Endothelial cell of umbilical vein (primary cell): ENCODE measurements at regions not wholly inside any gene's neighbourhood (a gene's known extent, or its start where the extent isn't known, plus 50 kb on each side); places are given as distances from the start of the nearest gene placed in this dataset.

Source experiments
- BruUV-seq: library from RNA; stranded (reverse); fragments of 400-500 nt; replicated peaks from 2 replicates; lab custom pipeline; 2021; lab: Mats Ljungman, UMichigan
- CTCF ChIA-PET: fragments of 300-600, 350-600 bp; sonication (Branson Sonifier 250); formaldehyde crosslinking; loops from one replicate; lab custom pipeline; 2021; ENCODE audit warnings: antibody characterized with exemption, inconsistent platforms; lab: Charles Lee
- POLR2A ChIA-PET: fragments of 300-600, 350-600 bp; sonication (Branson Sonifier 250); formaldehyde crosslinking; loops from one replicate; lab custom pipeline; 2021; ENCODE audit warnings: antibody characterized with exemption, inconsistent platforms; lab: Charles Lee
- DNase-seq: peaks from one replicate; pipeline ENCODE4 v3.0.0-alpha.2; 2011; ENCODE audit warnings: low read depth, low spot score
- FAIRE-seq: peaks from 2 replicates; lab custom pipeline; 2011; peaks lifted over from hg19 to GRCh38; lab: Jason Lieb, UNC
- H2AFZ ChIP-seq: 2 replicates; pipeline ENCODE4 v1.6.0; 2012; ENCODE audit warnings: low read depth, low read length, control low read depth, inconsistent platforms
- H3K27ac ChIP-seq: 2 replicates; pipeline ENCODE4 v1.5.1; 2011; ENCODE audit warnings: low read depth, mild to moderate bottlenecking, control low read depth, low read length, moderate library complexity; ENCODE audit not compliant: insufficient read depth
- H3K27me3 ChIP-seq, 2 experiments: 2 replicates each; pipeline versions ENCODE4 v1.6.0 to v1.6.1; 2011; ENCODE audit warnings: low read length in 2 of 2, mixed read lengths in 1 of 2; ENCODE audit not compliant: control insufficient read depth in 2 of 2, insufficient read depth in 2 of 2
- H3K36me3 ChIP-seq, 2 experiments: 2 replicates in 1 of 2; 3 replicates in 1 of 2; pipeline ENCODE4 v1.5.1; 2011; ENCODE audit warnings: low read length in 2 of 2, mild to moderate bottlenecking in 1 of 2, moderate library complexity in 1 of 2; ENCODE audit not compliant: control insufficient read depth in 2 of 2, insufficient read depth in 2 of 2; ENCODE audit errors: extremely low read depth in 1 of 2
- H3K4me1 ChIP-seq: 3 replicates; pipeline ENCODE4 v1.5.1; 2011; ENCODE audit warnings: mild to moderate bottlenecking, low read length; ENCODE audit not compliant: control insufficient read depth, insufficient read depth; ENCODE audit errors: extremely low read depth
- H3K4me2 ChIP-seq: 2 replicates; pipeline ENCODE4 v1.6.1; 2011; ENCODE audit warnings: low read length, control low read depth, mixed read lengths; ENCODE audit not compliant: insufficient read depth
- H3K4me3 ChIP-seq, 3 experiments: fragments of 200-600 bp in 1 of 3; sonication (generic), shearing (Covaris generic) in 1 of 3; replicated peaks in 1 of 3; 2 replicates each; pipeline ENCODE4 v1.5.1; 2011 to 2016; ENCODE audit warnings: control low read depth in 3 of 3, low read length in 3 of 3, mild to moderate bottlenecking in 2 of 3, inconsistent platforms in 1 of 3, low read depth in 1 of 3, moderate library complexity in 1 of 3; ENCODE audit not compliant: insufficient read depth in 1 of 3
- H3K79me2 ChIP-seq: 2 replicates; pipeline ENCODE4 v1.6.0; 2012; ENCODE audit warnings: low read length, inconsistent platforms; ENCODE audit not compliant: control insufficient read depth, insufficient read depth
- H3K9ac ChIP-seq: replicated peaks from 2 replicates; pipeline ENCODE3; 2011; ENCODE audit warnings: low read length, control low read depth; ENCODE audit not compliant: insufficient read depth; ENCODE audit errors: extremely low read depth
- H3K9me1 ChIP-seq: replicated peaks from 3 replicates; pipeline ENCODE4 v1.6.0; 2011; ENCODE audit warnings: mild to moderate bottlenecking, low read length; ENCODE audit not compliant: control insufficient read depth, insufficient read depth; ENCODE audit errors: extremely low read depth
- H3K9me3 ChIP-seq: replicated peaks from 2 replicates; pipeline ENCODE4 v1.5.1; 2012; ENCODE audit warnings: low read length, inconsistent platforms; ENCODE audit not compliant: control insufficient read depth, insufficient read depth
- H4K20me1 ChIP-seq: replicated peaks from 2 replicates; pipeline ENCODE3; 2011; ENCODE audit warnings: mild to moderate bottlenecking, low read length; ENCODE audit not compliant: control insufficient read depth, insufficient read depth; ENCODE audit errors: extremely low read depth
- CTCF ChIP-seq, 2 donors: IDR thresholded peaks; 1 replicate in 1 of 2; 2 replicates in 1 of 2; pipeline ENCODE4 v1.5.1; 2011; ENCODE audit warnings: low read length in 2 of 2, mild to moderate bottlenecking in 2 of 2, moderate library complexity in 2 of 2, control low read depth in 1 of 2, inconsistent platforms in 1 of 2, low read depth in 1 of 2; ENCODE audit not compliant: insufficient read depth in 1 of 2; ENCODE audit errors: extremely low read depth in 1 of 2
- EZH2 ChIP-seq: IDR thresholded peaks from 2 replicates; pipeline ENCODE4 v1.6.1; 2012; ENCODE audit warnings: borderline replicate concordance, low read depth, mild to moderate bottlenecking, moderate library complexity, low read length, inconsistent platforms; ENCODE audit not compliant: severe bottlenecking
- FOS ChIP-seq: IDR thresholded peaks from 2 replicates; pipeline ENCODE4 v1.6.1; 2011; ENCODE audit warnings: mild to moderate bottlenecking, low read length, moderate library complexity, borderline replicate concordance; ENCODE audit not compliant: insufficient read depth
- GATA2 ChIP-seq: IDR thresholded peaks from 2 replicates; pipeline ENCODE4 v1.7.0; 2011; ENCODE audit warnings: low read depth, mild to moderate bottlenecking, moderate library complexity, mixed read lengths, low read length; ENCODE audit not compliant: insufficient read length, insufficient read depth
- JUN ChIP-seq: IDR thresholded peaks from 2 replicates; pipeline ENCODE4 v1.6.1; 2011; ENCODE audit warnings: borderline replicate concordance, low read depth; ENCODE audit not compliant: insufficient read length, insufficient read depth
- MAX ChIP-seq: IDR thresholded peaks from 2 replicates; pipeline ENCODE4 v1.6.1; 2011; ENCODE audit not compliant: insufficient read depth, insufficient read length
- MYC ChIP-seq: IDR thresholded peaks from one replicate; pipeline ENCODE4 v1.6.1; 2011; ENCODE audit warnings: mild to moderate bottlenecking, low read depth, low read length
- POLR2A ChIP-seq: IDR thresholded peaks from 2 replicates; pipeline ENCODE4 v1.6.1; 2012; ENCODE audit warnings: low read depth, mild to moderate bottlenecking, control low read depth, low read length
- POLR2AphosphoS5 ChIP-seq: IDR thresholded peaks from 2 replicates; pipeline ENCODE4 v1.6.1; 2012; ENCODE audit warnings: low read depth, mild to moderate bottlenecking, control low read depth, low read length, moderate library complexity; ENCODE audit not compliant: insufficient read depth
- dilution Hi-C: fragments of 300-500 bp; cut with MboI; formaldehyde crosslinking; loops from one replicate; pipeline ENCODE4 v1.15.0; 2019; ENCODE audit warnings: low sequenced_read_pairs; ENCODE audit not compliant: extremely low pct_ligation_motif_present
- intact Hi-C: fragments of 100-400 bp; cut with micrococcal nuclease; formaldehyde crosslinking; loops from one replicate; pipeline ENCODE4 v1.10.0; 2022

GRCh38 chr2:146652311-146652710 lies 1192.5 kb upstream of the ACVR2A start:
- ChIA-PET POLR2A (no interaction called here), CTCF (interaction anchor here (2.0 kb wide), 1 partner anchor 15 kb away, joined by 5 read pairs; no protein-coding TSS in a partner anchor)
- no peaks in the 10 kb centered on the region for H3K36me3 ChIP-seq
- TF ChIP-seq FOS, result no peak
- H3K4me1 ChIP-seq, result no peaks in the 10 kb centered on the region
- H3K27me3 ChIP-seq, result no peaks in the 10 kb centered on the region
- intact Hi-C loops (no loop called here), dilution Hi-C loops (no loop called here)
- no TSS peak for BruUV-seq
- FAIRE-seq, result no peak
- H3K4me3 ChIP-seq, result no peak overlapping the region
- no peaks in the 10 kb centered on the region for H3K79me2 ChIP-seq
- H4K20me1 ChIP-seq, result no peaks in the 10 kb centered on the region
- H2AFZ ChIP-seq, result no peak overlapping the region
- no peak overlapping the region for H3K9ac ChIP-seq
- DNase-seq, result no peak
- H3K9me1 ChIP-seq, result no peaks in the 10 kb centered on the region
- no peak overlapping the region for H3K27ac ChIP-seq
- H3K4me2 ChIP-seq, result no peak overlapping the region
- H3K9me3 ChIP-seq, result no peaks in the 10 kb centered on the region

GRCh38 chr2:146651361-146651760 lies 1193.5 kb upstream of the ACVR2A start:
- TF ChIP-seq GATA2, result no peak
- TF ChIP-seq FOS, result no peak
- TF ChIP-seq EZH2, result no peak
- TF ChIP-seq CTCF (IDR thresholded peaks at IDR 0.05; ENCODE audit: extremely low read depth in 1 of 2, insufficient read depth in 1 of 2, low read depth in 1 of 2, low read length in 2 of 2), result no peak
- TF ChIP-seq POLR2A, result no peak
- TF ChIP-seq JUN, result no peak
- no peak for TF ChIP-seq POLR2AphosphoS5
- no peak for TF ChIP-seq MAX
- TF ChIP-seq MYC, result no peak
- dilution Hi-C loops (no loop called here), intact Hi-C loops (no loop called here)
- ChIA-PET POLR2A (no interaction called here), CTCF (no interaction called here)
- H4K20me1 ChIP-seq, result no peaks in the 10 kb centered on the region
- no peaks in the 10 kb centered on the region for H3K9me1 ChIP-seq
- H3K9me3 ChIP-seq, result no peaks in the 10 kb centered on the region
- no peak overlapping the region for H3K4me3 ChIP-seq
- no peak overlapping the region for H3K27ac ChIP-seq
- H3K9ac ChIP-seq, result no peak overlapping the region
- H3K36me3 ChIP-seq, result no peaks in the 10 kb centered on the region
- DNase-seq (no peak), FAIRE-seq (no peak)
- no peak overlapping the region for H2AFZ ChIP-seq
- no TSS peak for BruUV-seq
- H3K27me3 ChIP-seq, result no peaks in the 10 kb centered on the region
- H3K4me2 ChIP-seq, result no peak overlapping the region
- no peaks in the 10 kb centered on the region for H3K79me2 ChIP-seq
- H3K4me1 ChIP-seq, result no peaks in the 10 kb centered on the region
